GM23338 (cell line): ENCODE measurements at regions not wholly inside any gene's neighbourhood (a gene's known extent, or its start where the extent isn't known, plus 50 kb on each side); places are given as distances from the start of the nearest gene placed in this dataset.
A peak's percentile ranks its signal among the peaks of the same experiment; 100 is the strongest.

Experiments
- ATAC-seq: fragments of 200-7000 bp; cut with Tn5 transposase; 3 replicates; pipeline ENCODE4 v1.9.1; 2020
- DNase-seq: peaks from one replicate; pipeline ENCODE4 v3.0.0-alpha.2; 2015; ENCODE audit warnings: low spot score
- H2AFZ ChIP-seq: fragments of 200-600 bp; sonication (generic); 2 replicates; pipeline ENCODE4 v1.8.0; 2016; ENCODE audit warnings: antibody characterized with exemption, mild to moderate bottlenecking, moderate library complexity
- H3F3A ChIP-seq: fragments of 200-600 bp; sonication (generic); replicated peaks from 2 replicates; pipeline ENCODE4 v1.8.0; 2017; ENCODE audit warnings: antibody characterized with exemption, mixed run types, low read depth
- H3K27ac ChIP-seq: fragments of 200-600 bp; sonication (generic); 2 replicates; pipeline ENCODE4 v1.6.1; 2016; ENCODE audit warnings: low read depth
- H3K27me3 ChIP-seq: fragments of 200-600 bp; sonication (generic); 2 replicates; pipeline ENCODE4 v1.8.0; 2016; ENCODE audit warnings: mild to moderate bottlenecking, mixed run types, moderate library complexity; ENCODE audit not compliant: insufficient read depth
- H3K36me3 ChIP-seq: fragments of 200-600 bp; sonication (generic); 2 replicates; pipeline ENCODE4 v1.8.0; 2016; ENCODE audit warnings: mild to moderate bottlenecking; ENCODE audit not compliant: insufficient read depth
- H3K4me1 ChIP-seq: fragments of 200-600 bp; sonication (generic); 2 replicates; pipeline ENCODE4 v1.8.0; 2016; ENCODE audit warnings: mild to moderate bottlenecking, moderate library complexity; ENCODE audit not compliant: insufficient read depth
- H3K4me2 ChIP-seq: fragments of 200-600 bp; sonication (generic); 2 replicates; pipeline ENCODE4 v1.7.1; 2017; ENCODE audit warnings: mixed run types
- H3K4me3 ChIP-seq: fragments of 200-600 bp; sonication (generic); 2 replicates; pipeline ENCODE4 v1.6.1; 2016; ENCODE audit warnings: mixed run types
- H3K79me2 ChIP-seq: fragments of 200-600 bp; sonication (generic); replicated peaks from 2 replicates; pipeline ENCODE4 v1.8.0; 2017; ENCODE audit warnings: mild to moderate bottlenecking; ENCODE audit not compliant: insufficient read depth
- H3K9me2 ChIP-seq: fragments of 200-600 bp; sonication (generic); 2 replicates; pipeline ENCODE4 v1.8.0; 2017; ENCODE audit not compliant: insufficient read depth
- H4K20me1 ChIP-seq: fragments of 200-600 bp; sonication (generic); replicated peaks from 2 replicates; pipeline ENCODE4 v1.8.0; 2017; ENCODE audit warnings: mild to moderate bottlenecking; ENCODE audit not compliant: insufficient read depth
- H3K27ac Mint-ChIP-seq: 2 replicates; pipeline ENCODE4 v1.8.0; 2020; ENCODE audit warnings: inconsistent platforms, mild to moderate bottlenecking, moderate library complexity, mixed read lengths
- H3K27me3 Mint-ChIP-seq: 3 replicates; pipeline ENCODE4 v1.8.0; 2022; ENCODE audit warnings: low read depth, mild to moderate bottlenecking, moderate library complexity, mixed read lengths, inconsistent platforms; ENCODE audit not compliant: insufficient read depth, poor library complexity
- H3K36me3 Mint-ChIP-seq: 3 replicates; pipeline ENCODE4 v1.8.0; 2021; ENCODE audit warnings: low read depth, mild to moderate bottlenecking, inconsistent platforms, moderate library complexity, mixed read lengths
- H3K4me1 Mint-ChIP-seq: 3 replicates; pipeline ENCODE4 v1.8.0; 2020; ENCODE audit warnings: mild to moderate bottlenecking, inconsistent platforms, mixed read lengths
- H3K4me3 Mint-ChIP-seq: 3 replicates; pipeline ENCODE4 v1.8.0; 2021; ENCODE audit warnings: moderate library complexity, mild to moderate bottlenecking, inconsistent platforms, mixed read lengths
- H3K9me3 Mint-ChIP-seq: 3 replicates; pipeline ENCODE4 v1.8.0; 2020; ENCODE audit warnings: moderate library complexity, mild to moderate bottlenecking, inconsistent platforms, mixed read lengths
- CREB1 ChIP-seq: fragments of 250-450 bp; sonication (Bioruptor Pico); IDR thresholded peaks from 2 replicates; pipeline ENCODE4 v1.5.0; 2020; ENCODE audit warnings: low read depth, mild to moderate bottlenecking, moderate library complexity
- EZH2 ChIP-seq: fragments of 200-600 bp; sonication (generic); IDR thresholded peaks from one replicate; pipeline ENCODE4 v1.8.0; 2017; ENCODE audit warnings: antibody characterized with exemption, mild to moderate bottlenecking, low read depth; ENCODE audit not compliant: unreplicated experiment
- EZH2phosphoT487 ChIP-seq: fragments of 200-600 bp; sonication (generic); IDR thresholded peaks from one replicate; pipeline ENCODE4 v1.8.1; 2018; ENCODE audit warnings: antibody characterized with exemption; ENCODE audit not compliant: unreplicated experiment
- JUNB ChIP-seq: IDR thresholded peaks from one replicate; pipeline ENCODE4 v1.6.1; 2016; ENCODE audit warnings: antibody characterized with exemption; ENCODE audit not compliant: unreplicated experiment
- NANOG ChIP-seq: IDR thresholded peaks from 2 replicates; pipeline ENCODE4 v1.6.1; 2016; ENCODE audit warnings: antibody characterized with exemption, borderline replicate concordance
- POLR2AphosphoS5 ChIP-seq: IDR thresholded peaks from 2 replicates; pipeline ENCODE4 v1.6.1; 2016; ENCODE audit warnings: antibody characterized with exemption, low read depth
- STAT1 ChIP-seq: IDR thresholded peaks from one replicate; pipeline ENCODE4 v1.6.1; 2016; ENCODE audit warnings: antibody characterized with exemption; ENCODE audit not compliant: unreplicated experiment
- ZNF114 ChIP-seq: fragments of 250-450 bp; sonication (Bioruptor Pico); IDR thresholded peaks from 2 replicates; pipeline ENCODE4 v1.5.0; 2020; ENCODE audit warnings: mild to moderate bottlenecking, moderate library complexity
- ZNF331 ChIP-seq: fragments of 250-450 bp; sonication (Bioruptor Pico); IDR thresholded peaks from 2 replicates; pipeline ENCODE4 v1.5.0; 2020; ENCODE audit warnings: low read depth, mild to moderate bottlenecking, moderate library complexity
- TF ChIP-seq, protein P1 (sequence below): IDR thresholded peaks from one replicate; pipeline ENCODE4 v1.6.1; 2018; ENCODE audit warnings: antibody characterized with exemption; ENCODE audit not compliant: unreplicated experiment
- TF ChIP-seq, protein P2 (sequence below): IDR thresholded peaks from 2 replicates; pipeline ENCODE4 v1.6.1; 2016; ENCODE audit warnings: antibody characterized with exemption
- TF ChIP-seq, protein P3 (sequence below): fragments of 250-450 bp; sonication (Bioruptor Pico); IDR thresholded peaks from 2 replicates; pipeline ENCODE4 v1.5.0; 2020; ENCODE audit warnings: mild to moderate bottlenecking, moderate library complexity
- TF ChIP-seq, protein P4 (sequence below), 2 experiments: fragments of 200-600 bp in 1 of 2; sonication (generic) in 1 of 2; conservative IDR thresholded peaks; 2 replicates each; pipeline versions ENCODE4 v1.5.1 to v1.6.1; 2016 to 2017; ENCODE audit warnings: antibody characterized with exemption in 2 of 2, low read depth in 2 of 2, mild to moderate bottlenecking in 2 of 2, moderate library complexity in 1 of 2

DNA sequence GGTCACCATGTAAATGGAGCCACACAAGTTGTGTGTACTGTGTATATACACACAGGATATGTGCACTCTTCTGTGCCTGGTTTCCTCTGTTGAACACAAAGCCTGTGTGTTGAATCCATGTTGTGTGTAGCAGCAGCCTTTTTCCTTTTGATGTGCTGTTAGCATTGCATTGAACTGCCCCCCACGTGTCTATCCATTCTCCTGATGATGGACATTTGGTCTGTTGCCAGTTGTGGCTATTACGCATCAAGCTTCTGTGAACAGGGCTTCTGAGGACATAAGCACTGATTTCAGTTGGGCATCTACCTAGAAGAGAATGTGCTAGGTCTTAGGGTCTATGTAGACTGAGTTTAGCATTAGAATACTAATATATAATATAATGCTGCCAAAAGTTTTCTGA lies 77.4 kb downstream of the LSM3 start:
- H3K27me3 Mint-ChIP-seq, result peaks cover 14% of the 10 kb centered on the region
- Histone ChIP-seq H3K4me3 (no peak overlapping the region), H3K27ac (0 out of 2 replicates have a peak overlapping the region, but pooled peaks have one; percentile 19), H3K4me1 (0 out of 2 replicates have a peak, but pooled peaks cover 4% of the 10 kb centered on the region), H3K9me2 (no peaks in the 10 kb centered on the region), H2AFZ (peak overlapping the region; percentile 83; the same call in 1 of the 2 replicates), H3K27me3 (no peaks in the 10 kb centered on the region), H3K36me3 (no peaks in the 10 kb centered on the region), H3F3A (no peaks in the 10 kb centered on the region), H4K20me1 (no peaks in the 10 kb centered on the region), H3K79me2 (no peaks in the 10 kb centered on the region), H3K4me2 (no peak overlapping the region)
- ATAC-seq (no peak), DNase-seq (no peak)
- H3K4me3 Mint-ChIP-seq, result no peak overlapping the region
- no peaks in the 10 kb centered on the region for H3K9me3 Mint-ChIP-seq
- TF ChIP-seq POLR2AphosphoS5, result no peak
- no peak for TF ChIP-seq CREB1 (CRISPR knock-in tag)
- TF ChIP-seq ZNF114 (CRISPR knock-in tag), result no peak
- TF ChIP-seq, protein P1, sequence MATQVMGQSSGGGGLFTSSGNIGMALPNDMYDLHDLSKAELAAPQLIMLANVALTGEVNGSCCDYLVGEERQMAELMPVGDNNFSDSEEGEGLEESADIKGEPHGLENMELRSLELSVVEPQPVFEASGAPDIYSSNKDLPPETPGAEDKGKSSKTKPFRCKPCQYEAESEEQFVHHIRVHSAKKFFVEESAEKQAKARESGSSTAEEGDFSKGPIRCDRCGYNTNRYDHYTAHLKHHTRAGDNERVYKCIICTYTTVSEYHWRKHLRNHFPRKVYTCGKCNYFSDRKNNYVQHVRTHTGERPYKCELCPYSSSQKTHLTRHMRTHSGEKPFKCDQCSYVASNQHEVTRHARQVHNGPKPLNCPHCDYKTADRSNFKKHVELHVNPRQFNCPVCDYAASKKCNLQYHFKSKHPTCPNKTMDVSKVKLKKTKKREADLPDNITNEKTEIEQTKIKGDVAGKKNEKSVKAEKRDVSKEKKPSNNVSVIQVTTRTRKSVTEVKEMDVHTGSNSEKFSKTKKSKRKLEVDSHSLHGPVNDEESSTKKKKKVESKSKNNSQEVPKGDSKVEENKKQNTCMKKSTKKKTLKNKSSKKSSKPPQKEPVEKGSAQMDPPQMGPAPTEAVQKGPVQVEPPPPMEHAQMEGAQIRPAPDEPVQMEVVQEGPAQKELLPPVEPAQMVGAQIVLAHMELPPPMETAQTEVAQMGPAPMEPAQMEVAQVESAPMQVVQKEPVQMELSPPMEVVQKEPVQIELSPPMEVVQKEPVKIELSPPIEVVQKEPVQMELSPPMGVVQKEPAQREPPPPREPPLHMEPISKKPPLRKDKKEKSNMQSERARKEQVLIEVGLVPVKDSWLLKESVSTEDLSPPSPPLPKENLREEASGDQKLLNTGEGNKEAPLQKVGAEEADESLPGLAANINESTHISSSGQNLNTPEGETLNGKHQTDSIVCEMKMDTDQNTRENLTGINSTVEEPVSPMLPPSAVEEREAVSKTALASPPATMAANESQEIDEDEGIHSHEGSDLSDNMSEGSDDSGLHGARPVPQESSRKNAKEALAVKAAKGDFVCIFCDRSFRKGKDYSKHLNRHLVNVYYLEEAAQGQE, result no peak
- TF ChIP-seq, protein P2, sequence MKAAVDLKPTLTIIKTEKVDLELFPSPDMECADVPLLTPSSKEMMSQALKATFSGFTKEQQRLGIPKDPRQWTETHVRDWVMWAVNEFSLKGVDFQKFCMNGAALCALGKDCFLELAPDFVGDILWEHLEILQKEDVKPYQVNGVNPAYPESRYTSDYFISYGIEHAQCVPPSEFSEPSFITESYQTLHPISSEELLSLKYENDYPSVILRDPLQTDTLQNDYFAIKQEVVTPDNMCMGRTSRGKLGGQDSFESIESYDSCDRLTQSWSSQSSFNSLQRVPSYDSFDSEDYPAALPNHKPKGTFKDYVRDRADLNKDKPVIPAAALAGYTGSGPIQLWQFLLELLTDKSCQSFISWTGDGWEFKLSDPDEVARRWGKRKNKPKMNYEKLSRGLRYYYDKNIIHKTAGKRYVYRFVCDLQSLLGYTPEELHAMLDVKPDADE, result no peak
- TF ChIP-seq NANOG, result no peak
- TF ChIP-seq, protein P3, sequence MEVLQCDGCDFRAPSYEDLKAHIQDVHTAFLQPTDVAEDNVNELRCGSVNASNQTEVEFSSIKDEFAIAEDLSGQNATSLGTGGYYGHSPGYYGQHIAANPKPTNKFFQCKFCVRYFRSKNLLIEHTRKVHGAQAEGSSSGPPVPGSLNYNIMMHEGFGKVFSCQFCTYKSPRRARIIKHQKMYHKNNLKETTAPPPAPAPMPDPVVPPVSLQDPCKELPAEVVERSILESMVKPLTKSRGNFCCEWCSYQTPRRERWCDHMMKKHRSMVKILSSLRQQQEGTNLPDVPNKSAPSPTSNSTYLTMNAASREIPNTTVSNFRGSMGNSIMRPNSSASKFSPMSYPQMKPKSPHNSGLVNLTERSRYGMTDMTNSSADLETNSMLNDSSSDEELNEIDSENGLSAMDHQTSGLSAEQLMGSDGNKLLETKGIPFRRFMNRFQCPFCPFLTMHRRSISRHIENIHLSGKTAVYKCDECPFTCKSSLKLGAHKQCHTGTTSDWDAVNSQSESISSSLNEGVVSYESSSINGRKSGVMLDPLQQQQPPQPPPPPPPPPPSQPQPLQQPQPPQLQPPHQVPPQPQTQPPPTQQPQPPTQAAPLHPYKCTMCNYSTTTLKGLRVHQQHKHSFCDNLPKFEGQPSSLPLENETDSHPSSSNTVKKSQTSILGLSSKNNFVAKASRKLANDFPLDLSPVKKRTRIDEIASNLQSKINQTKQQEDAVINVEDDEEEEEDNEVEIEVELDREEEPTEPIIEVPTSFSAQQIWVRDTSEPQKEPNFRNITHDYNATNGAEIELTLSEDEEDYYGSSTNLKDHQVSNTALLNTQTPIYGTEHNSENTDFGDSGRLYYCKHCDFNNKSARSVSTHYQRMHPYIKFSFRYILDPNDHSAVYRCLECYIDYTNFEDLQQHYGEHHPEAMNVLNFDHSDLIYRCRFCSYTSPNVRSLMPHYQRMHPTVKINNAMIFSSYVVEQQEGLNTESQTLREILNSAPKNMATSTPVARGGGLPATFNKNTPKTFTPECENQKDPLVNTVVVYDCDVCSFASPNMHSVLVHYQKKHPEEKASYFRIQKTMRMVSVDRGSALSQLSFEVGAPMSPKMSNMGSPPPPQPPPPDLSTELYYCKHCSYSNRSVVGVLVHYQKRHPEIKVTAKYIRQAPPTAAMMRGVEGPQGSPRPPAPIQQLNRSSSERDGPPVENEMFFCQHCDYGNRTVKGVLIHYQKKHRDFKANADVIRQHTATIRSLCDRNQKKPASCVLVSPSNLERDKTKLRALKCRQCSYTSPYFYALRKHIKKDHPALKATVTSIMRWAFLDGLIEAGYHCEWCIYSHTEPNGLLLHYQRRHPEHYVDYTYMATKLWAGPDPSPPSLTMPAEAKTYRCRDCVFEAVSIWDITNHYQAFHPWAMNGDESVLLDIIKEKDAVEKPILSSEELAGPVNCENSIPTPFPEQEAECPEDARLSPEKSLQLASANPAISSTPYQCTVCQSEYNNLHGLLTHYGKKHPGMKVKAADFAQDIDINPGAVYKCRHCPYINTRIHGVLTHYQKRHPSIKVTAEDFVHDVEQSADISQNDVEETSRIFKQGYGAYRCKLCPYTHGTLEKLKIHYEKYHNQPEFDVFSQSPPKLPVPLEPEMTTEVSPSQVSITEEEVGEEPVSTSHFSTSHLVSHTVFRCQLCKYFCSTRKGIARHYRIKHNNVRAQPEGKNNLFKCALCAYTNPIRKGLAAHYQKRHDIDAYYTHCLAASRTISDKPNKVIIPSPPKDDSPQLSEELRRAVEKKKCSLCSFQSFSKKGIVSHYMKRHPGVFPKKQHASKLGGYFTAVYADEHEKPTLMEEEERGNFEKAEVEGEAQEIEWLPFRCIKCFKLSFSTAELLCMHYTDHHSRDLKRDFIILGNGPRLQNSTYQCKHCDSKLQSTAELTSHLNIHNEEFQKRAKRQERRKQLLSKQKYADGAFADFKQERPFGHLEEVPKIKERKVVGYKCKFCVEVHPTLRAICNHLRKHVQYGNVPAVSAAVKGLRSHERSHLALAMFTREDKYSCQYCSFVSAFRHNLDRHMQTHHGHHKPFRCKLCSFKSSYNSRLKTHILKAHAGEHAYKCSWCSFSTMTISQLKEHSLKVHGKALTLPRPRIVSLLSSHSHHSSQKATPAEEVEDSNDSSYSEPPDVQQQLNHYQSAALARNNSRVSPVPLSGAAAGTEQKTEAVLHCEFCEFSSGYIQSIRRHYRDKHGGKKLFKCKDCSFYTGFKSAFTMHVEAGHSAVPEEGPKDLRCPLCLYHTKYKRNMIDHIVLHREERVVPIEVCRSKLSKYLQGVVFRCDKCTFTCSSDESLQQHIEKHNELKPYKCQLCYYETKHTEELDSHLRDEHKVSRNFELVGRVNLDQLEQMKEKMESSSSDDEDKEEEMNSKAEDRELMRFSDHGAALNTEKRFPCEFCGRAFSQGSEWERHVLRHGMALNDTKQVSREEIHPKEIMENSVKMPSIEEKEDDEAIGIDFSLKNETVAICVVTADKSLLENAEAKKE (CRISPR knock-in tag), result no peak
- TF ChIP-seq JUNB, result no peak
- TF ChIP-seq ZNF331 (CRISPR knock-in tag), result no peak
- TF ChIP-seq EZH2phosphoT487, result no peak
- no peak for TF ChIP-seq EZH2
- TF ChIP-seq, protein P4, sequence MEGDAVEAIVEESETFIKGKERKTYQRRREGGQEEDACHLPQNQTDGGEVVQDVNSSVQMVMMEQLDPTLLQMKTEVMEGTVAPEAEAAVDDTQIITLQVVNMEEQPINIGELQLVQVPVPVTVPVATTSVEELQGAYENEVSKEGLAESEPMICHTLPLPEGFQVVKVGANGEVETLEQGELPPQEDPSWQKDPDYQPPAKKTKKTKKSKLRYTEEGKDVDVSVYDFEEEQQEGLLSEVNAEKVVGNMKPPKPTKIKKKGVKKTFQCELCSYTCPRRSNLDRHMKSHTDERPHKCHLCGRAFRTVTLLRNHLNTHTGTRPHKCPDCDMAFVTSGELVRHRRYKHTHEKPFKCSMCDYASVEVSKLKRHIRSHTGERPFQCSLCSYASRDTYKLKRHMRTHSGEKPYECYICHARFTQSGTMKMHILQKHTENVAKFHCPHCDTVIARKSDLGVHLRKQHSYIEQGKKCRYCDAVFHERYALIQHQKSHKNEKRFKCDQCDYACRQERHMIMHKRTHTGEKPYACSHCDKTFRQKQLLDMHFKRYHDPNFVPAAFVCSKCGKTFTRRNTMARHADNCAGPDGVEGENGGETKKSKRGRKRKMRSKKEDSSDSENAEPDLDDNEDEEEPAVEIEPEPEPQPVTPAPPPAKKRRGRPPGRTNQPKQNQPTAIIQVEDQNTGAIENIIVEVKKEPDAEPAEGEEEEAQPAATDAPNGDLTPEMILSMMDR (conservative IDR thresholded peaks at IDR 0.05; ENCODE audit: low read depth in 2 of 2), result no peak
- no peak for TF ChIP-seq STAT1
- no peaks in the 10 kb centered on the region for H3K36me3 Mint-ChIP-seq
- peaks cover 2% of the 10 kb centered on the region; the same call in 2 of the 3 replicates for H3K4me1 Mint-ChIP-seq
- no peak overlapping the region for H3K27ac Mint-ChIP-seq
